GM10266 (cell line): ENCODE measurements at regions not wholly inside any gene's neighbourhood (a gene's known extent, or its start where the extent isn't known, plus 50 kb on each side); places are given as distances from the start of the nearest gene placed in this dataset.

Experiments
- DNase-seq: peaks from one replicate; pipeline ENCODE4 v3.0.0; 2012; ENCODE audit errors: extremely low spot score
- CTCF ChIP-seq: IDR thresholded peaks from 2 replicates; pipeline ENCODE4 v1.5.1; 2012; ENCODE audit warnings: mild to moderate bottlenecking, low read depth; ENCODE audit not compliant: control insufficient read depth, insufficient read depth; ENCODE audit errors: missing control alignments

DNA sequence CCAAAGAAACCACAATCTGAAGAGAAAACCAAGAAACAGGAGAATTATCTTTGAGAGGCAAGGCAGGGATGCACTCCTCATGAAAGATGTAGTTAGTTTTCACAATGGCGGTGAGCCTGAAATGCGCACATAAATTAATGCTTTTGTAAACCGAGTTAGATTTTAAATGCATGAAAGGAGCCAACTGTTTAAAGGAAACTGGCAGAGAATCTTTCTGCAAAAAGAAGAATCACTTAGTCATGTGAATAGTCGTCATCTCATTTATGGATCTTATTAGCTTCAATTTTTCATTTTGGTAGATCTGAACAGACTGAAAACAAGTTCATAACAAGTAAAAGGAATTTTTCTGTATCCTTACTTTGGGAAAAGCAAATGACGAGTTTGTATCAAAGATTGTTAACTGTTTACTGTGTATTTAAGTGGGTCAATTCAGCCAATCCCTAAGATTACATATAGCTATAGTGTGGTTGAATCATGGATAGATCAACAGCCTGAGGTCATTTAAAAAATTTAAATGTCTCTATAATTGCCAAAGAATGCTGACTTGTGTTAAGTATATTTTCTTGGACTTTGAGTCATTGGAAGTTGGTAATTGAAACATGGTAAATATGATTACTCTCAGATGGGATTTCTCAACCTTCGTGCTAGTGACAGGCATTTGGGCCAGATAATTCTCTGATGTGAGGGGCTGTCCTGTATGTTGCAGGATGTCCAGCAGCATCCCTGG, 226.6 kb upstream of the KAZN start:
- no peak for TF ChIP-seq CTCF

DNA sequence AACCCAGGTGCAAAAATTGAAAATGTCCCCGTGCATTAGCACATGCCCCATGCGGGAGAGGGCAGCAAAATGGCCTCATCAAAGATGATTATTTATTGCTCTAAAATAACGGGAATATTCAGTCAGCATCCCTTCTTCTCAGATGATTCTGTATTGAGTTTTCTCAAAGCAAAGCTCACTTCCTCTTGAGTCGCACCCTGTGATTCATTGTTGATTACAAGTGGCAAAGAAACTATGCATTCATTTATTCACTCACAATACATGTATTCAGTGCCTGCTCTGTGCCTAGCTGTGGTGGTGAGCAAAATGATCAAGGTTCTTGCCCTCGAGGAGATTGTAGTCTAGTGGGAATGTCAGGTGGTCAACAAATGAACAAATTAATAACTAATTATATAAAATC, 226.0 kb upstream of the KAZN start:
- no peak for DNase-seq
- TF ChIP-seq CTCF, result no peak

More for the DNA sequence above, 226.6 kb upstream of the KAZN start:
- DNase-seq, result no peak

- no peak for DNase-seq
- TF ChIP-seq CTCF, result no peak
Measured at GRCh38 chr1:14373081-14373758, 225.3 kb upstream of the KAZN start.

DNA sequence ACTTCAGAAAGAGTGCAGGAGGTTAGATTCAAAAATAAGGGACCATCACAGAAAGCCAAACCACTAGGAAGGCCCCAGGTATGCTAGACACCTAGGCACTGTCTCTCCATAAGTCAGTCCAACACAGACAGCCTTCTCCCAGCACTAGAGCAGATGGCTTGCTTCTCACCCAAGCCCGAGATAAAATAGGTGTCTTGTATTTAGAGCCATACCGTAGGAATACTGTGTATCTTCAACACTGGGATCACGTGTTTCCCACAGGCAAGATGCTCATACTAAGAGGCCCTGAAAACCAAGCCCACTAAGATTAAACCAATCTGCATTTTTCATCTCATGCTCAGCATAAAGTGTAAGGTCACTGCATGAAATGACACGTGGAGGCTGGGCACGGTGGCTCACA, 223.3 kb upstream of the KAZN start:
- TF ChIP-seq CTCF, result no peak
- no peak for DNase-seq

DNA sequence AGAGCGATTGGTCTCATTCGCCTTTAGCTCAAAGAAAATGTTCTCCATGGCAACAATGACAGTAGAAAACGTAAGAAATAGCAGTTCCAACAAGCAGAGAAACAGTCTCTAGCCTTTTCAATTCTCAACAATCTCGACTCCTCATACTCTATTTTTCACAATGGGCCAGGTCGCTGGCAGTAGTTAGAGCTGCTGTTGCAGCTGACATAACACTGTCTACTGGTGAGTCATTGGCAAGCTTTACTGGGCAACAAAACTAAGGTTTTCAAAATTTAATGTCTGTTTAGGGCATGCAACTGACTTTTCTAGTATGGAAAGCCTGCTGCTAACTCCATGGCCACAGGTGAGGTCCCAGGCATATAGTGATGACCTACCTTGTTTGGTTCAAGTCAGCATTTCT, 221.1 kb upstream of the KAZN start:
- DNase-seq, result no peak
- TF ChIP-seq CTCF, result no peak

DNA sequence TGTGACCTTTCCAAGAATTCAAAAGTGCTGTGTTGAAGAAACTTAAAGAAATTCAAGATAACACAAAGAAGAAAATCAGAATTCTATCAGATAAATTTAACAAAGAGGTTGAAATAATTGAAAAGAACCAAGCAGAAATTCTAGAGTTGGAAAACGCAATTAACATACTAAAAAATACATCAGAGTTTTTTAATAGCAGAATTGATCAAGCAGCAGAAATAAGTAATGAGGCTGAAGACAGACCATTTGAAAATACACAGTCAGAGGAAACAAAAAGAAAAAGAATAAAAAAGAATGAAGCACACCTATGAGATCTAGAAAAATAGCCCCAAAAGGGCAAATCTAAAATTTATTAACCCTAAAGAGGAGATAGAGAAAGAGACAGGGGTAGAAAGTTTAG, 218.1 kb upstream of the KAZN start:
- TF ChIP-seq CTCF, result no peak
- no peak for DNase-seq

GRCh38 chr1:14390816-14391215, 207.7 kb upstream of the KAZN start:
- TF ChIP-seq CTCF, result no peak
- no peak for DNase-seq
